Smooth muscle cell (in vitro differentiated cells): ENCODE measurements at regions not wholly inside any gene's neighbourhood (a gene's known extent, or its start where the extent isn't known, plus 50 kb on each side); places are given as distances from the start of the nearest gene placed in this dataset.

Experiments
- DNase-seq: peaks from one replicate; lab custom pipeline; 2025; ENCODE audit not compliant: unreplicated experiment; lab: John Stamatoyannopoulos, UW
- H2AFZ ChIP-seq: fragments of 200-600 bp; sonication (generic); 2 replicates; pipeline ENCODE4 v1.6.0; 2016; ENCODE audit warnings: antibody characterized with exemption, low read depth, mild to moderate bottlenecking
- H3F3A ChIP-seq: fragments of 200-600 bp; sonication (generic); 2 replicates; pipeline ENCODE4 v1.6.0; 2017; ENCODE audit warnings: antibody characterized with exemption, low read depth
- H3K27ac ChIP-seq: fragments of 200-600 bp; sonication (generic); 2 replicates; pipeline ENCODE4 v1.5.1; 2016; ENCODE audit warnings: low read depth, mild to moderate bottlenecking
- H3K27me3 ChIP-seq: fragments of 200-600 bp; sonication (generic); 2 replicates; pipeline ENCODE4 v1.6.1; 2016; ENCODE audit warnings: low read depth, mild to moderate bottlenecking
- H3K36me3 ChIP-seq: fragments of 200-600 bp; sonication (generic); 2 replicates; pipeline ENCODE4 v1.5.1; 2016; ENCODE audit warnings: low read depth
- H3K4me1 ChIP-seq: fragments of 200-600 bp; sonication (generic); 2 replicates; pipeline ENCODE4 v1.5.1; 2016; ENCODE audit warnings: low read depth
- H3K4me2 ChIP-seq: fragments of 200-600 bp; sonication (generic); 2 replicates; pipeline ENCODE4 v1.6.0; 2016; ENCODE audit warnings: mild to moderate bottlenecking
- H3K4me3 ChIP-seq: fragments of 200-600 bp; sonication (generic); 2 replicates; pipeline ENCODE4 v1.5.1; 2016; ENCODE audit warnings: mild to moderate bottlenecking
- H3K79me2 ChIP-seq: fragments of 200-600 bp; sonication (generic); 2 replicates; pipeline ENCODE4 v1.6.0; 2016; ENCODE audit warnings: low read depth, mild to moderate bottlenecking
- H3K9ac ChIP-seq: fragments of 200-600 bp; sonication (generic); 2 replicates; pipeline ENCODE4 v1.6.0; 2016; ENCODE audit warnings: low read depth
- H3K9me3 ChIP-seq: fragments of 200-600 bp; sonication (generic); replicated peaks from 2 replicates; pipeline ENCODE4 v1.5.1; 2016; ENCODE audit warnings: low read depth
- H4K20me1 ChIP-seq: fragments of 200-600 bp; sonication (generic); 2 replicates; pipeline ENCODE4 v1.6.0; 2016; ENCODE audit warnings: low read depth
- CTCF ChIP-seq: fragments of 200-600 bp; sonication (generic); IDR thresholded peaks from 2 replicates; pipeline ENCODE4 v1.5.1; 2017; ENCODE audit warnings: borderline replicate concordance, mild to moderate bottlenecking, antibody characterized with exemption; ENCODE audit not compliant: insufficient read depth, poor library complexity, severe bottlenecking
- WGBS: methylation state at CpG from one replicate; pipeline ENCODE4 v1.1.7; 2016; ENCODE audit warnings: low lambda C conversion rate; 5-methylcytosine and 5-hydroxymethylcytosine counted together

GRCh38 chr4:110294165-110294564, 95.8 kb upstream of the ELOVL6 start:
- no peaks in the 10 kb centered on the region for H3K79me2 ChIP-seq
- no peak overlapping the region for H3K4me3 ChIP-seq
- no peak for TF ChIP-seq CTCF
- H3K9me3 ChIP-seq = no peaks in the 10 kb centered on the region
- no peak overlapping the region for H3K4me2 ChIP-seq
- no peaks in the 10 kb centered on the region for H3K4me1 ChIP-seq
- 50% methylated on average over 7 of the region's 7 CpGs for WGBS
- no peak overlapping the region for H2AFZ ChIP-seq
- no peak for DNase-seq
- no peaks in the 10 kb centered on the region for H3K27me3 ChIP-seq
- no peaks in the 10 kb centered on the region for H3K36me3 ChIP-seq
- H3K27ac ChIP-seq = no peak overlapping the region
- H3K9ac ChIP-seq = no peak overlapping the region
- no peaks in the 10 kb centered on the region for H4K20me1 ChIP-seq
- H3F3A ChIP-seq = no peaks in the 10 kb centered on the region

GRCh38 chr4:110292994-110293744, 94.8 kb upstream of the ELOVL6 start:
- Histone ChIP-seq H3K4me2 (no peak overlapping the region), H3K27me3 (no peaks in the 10 kb centered on the region), H4K20me1 (no peaks in the 10 kb centered on the region), H3K79me2 (no peaks in the 10 kb centered on the region), H3K36me3 (no peaks in the 10 kb centered on the region), H3K4me3 (no peak overlapping the region), H3K9me3 (no peaks in the 10 kb centered on the region), H2AFZ (no peak overlapping the region), H3K4me1 (no peaks in the 10 kb centered on the region), H3K9ac (no peak overlapping the region), H3K27ac (no peak overlapping the region), H3F3A (no peaks in the 10 kb centered on the region)
- no peak for DNase-seq
- WGBS = 90% methylated on average over 23 of the region's 23 CpGs
- no peak for TF ChIP-seq CTCF

GRCh38 chr4:110290511-110290910, 92.1 kb upstream of the ELOVL6 start:
- Histone ChIP-seq H3K79me2 (no peaks in the 10 kb centered on the region), H3K9me3 (no peaks in the 10 kb centered on the region), H3F3A (no peaks in the 10 kb centered on the region), H3K27me3 (no peaks in the 10 kb centered on the region), H3K9ac (no peak overlapping the region), H3K27ac (no peak overlapping the region), H2AFZ (no peak overlapping the region), H3K4me1 (no peaks in the 10 kb centered on the region), H3K36me3 (no peaks in the 10 kb centered on the region), H3K4me2 (no peak overlapping the region), H3K4me3 (no peak overlapping the region), H4K20me1 (no peaks in the 10 kb centered on the region)
- no peak for DNase-seq
- 69% methylated on average over 1 of the region's 1 CpG for WGBS
- TF ChIP-seq CTCF = no peak

- H3K4me3 ChIP-seq = no peak overlapping the region
- H2AFZ ChIP-seq = no peak overlapping the region
- no peak overlapping the region for H3K27ac ChIP-seq
- H3K4me2 ChIP-seq = no peak overlapping the region
- H3F3A ChIP-seq = no peaks in the 10 kb centered on the region
- H3K9me3 ChIP-seq = no peaks in the 10 kb centered on the region
- TF ChIP-seq CTCF = no peak
- no peaks in the 10 kb centered on the region for H3K27me3 ChIP-seq
- H3K36me3 ChIP-seq = no peaks in the 10 kb centered on the region
- H4K20me1 ChIP-seq = no peaks in the 10 kb centered on the region
- no peaks in the 10 kb centered on the region for H3K79me2 ChIP-seq
- H3K9ac ChIP-seq = no peak overlapping the region
- DNase-seq = no peak
- 58% methylated on average over 2 of the region's 2 CpGs for WGBS
- no peaks in the 10 kb centered on the region for H3K4me1 ChIP-seq
Measured at GRCh38 chr4:110289601-110290100, 91.2 kb upstream of the ELOVL6 start.
